Activated CD4-positive, alpha-beta T cell treated with anti-CD3 and anti-CD28 coated beads for 36 hours (primary cell): ENCODE measurements at regions not wholly inside any gene's neighbourhood (a gene's known extent, or its start where the extent isn't known, plus 50 kb on each side); places are given as distances from the start of the nearest gene placed in this dataset.
"Not testable (repeated sequence)": the region's sequence is repeated elsewhere in the genome, so short reads cannot be mapped to it uniquely, and the experiment has no call there.

Experiments used
- ATAC-seq: fragments of 200-7000 bp; cut with Tn5 transposase; one replicate; pipeline ENCODE4 v1.10.0; 2021; ENCODE audit warnings: mild to moderate bottlenecking, moderate library complexity
- CTCF ChIA-PET: fragments of 350-600 bp; sonication (Branson Sonifier 250); formaldehyde crosslinking; loops from one replicate; lab custom pipeline; 2021; ENCODE audit warnings: antibody characterized with exemption; lab: Charles Lee
- POLR2A ChIA-PET: fragments of 350-600 bp; sonication (Branson Sonifier 250); formaldehyde crosslinking; loops from one replicate; lab custom pipeline; 2021; ENCODE audit warnings: antibody characterized with exemption, inconsistent platforms; lab: Charles Lee
- DNase-seq: peaks from one replicate; pipeline ENCODE4 v3.0.0-alpha.2; 2020
- H3K27ac Mint-ChIP-seq: one replicate; pipeline ENCODE4 v1.8.0; 2021; ENCODE audit warnings: mixed read lengths
- H3K27me3 Mint-ChIP-seq: one replicate; pipeline ENCODE4 v1.8.0; 2021; ENCODE audit warnings: mixed read lengths
- H3K36me3 Mint-ChIP-seq: one replicate; pipeline ENCODE4 v1.8.0; 2021; ENCODE audit warnings: low read depth, mixed read lengths
- H3K4me1 Mint-ChIP-seq: one replicate; pipeline ENCODE4 v1.8.0; 2021; ENCODE audit warnings: mixed read lengths
- H3K4me3 Mint-ChIP-seq: one replicate; pipeline ENCODE4 v1.8.0; 2021; ENCODE audit warnings: mild to moderate bottlenecking, moderate library complexity, mixed read lengths
- H3K9me3 Mint-ChIP-seq: one replicate; pipeline ENCODE4 v1.8.0; 2021; ENCODE audit warnings: low read depth, mixed read lengths
- intact Hi-C, 2 experiments: fragments of 100-400 bp; cut with DNase I in 1 of 2; cut with micrococcal nuclease in 1 of 2; formaldehyde crosslinking; loops; one replicate each; pipeline versions ENCODE4 v1.14.2 to v1.15.1; 2022 to 2024; cut with DNase I, micrococcal nuclease

- no peaks in the 10 kb centered on the region for H3K9me3 Mint-ChIP-seq
- H3K27ac Mint-ChIP-seq: no peak overlapping the region
- ChIA-PET CTCF (no interaction called here), POLR2A (no interaction called here)
- intact Hi-C loops: no loop called here
- DNase-seq (no peak), ATAC-seq (no peak)
- H3K36me3 Mint-ChIP-seq: no peaks in the 10 kb centered on the region
- no peaks in the 10 kb centered on the region for H3K4me1 Mint-ChIP-seq
- H3K27me3 Mint-ChIP-seq: no peaks in the 10 kb centered on the region
- no peak overlapping the region for H3K4me3 Mint-ChIP-seq
These were observed 461.9 kb upstream of the PAPPA start for GRCh38 chr9:115691693-115692092.

GRCh38 chr9:115692868-115693267, 460.7 kb upstream of the PAPPA start:
- CTCF ChIA-PET, H3K36me3 Mint-ChIP-seq, H3K4me3 Mint-ChIP-seq, H3K27ac Mint-ChIP-seq, ATAC-seq, H3K27me3 Mint-ChIP-seq, H3K9me3 Mint-ChIP-seq, intact Hi-C loops, DNase-seq, POLR2A ChIA-PET, H3K4me1 Mint-ChIP-seq: not testable (repeated sequence)

- Mint-ChIP-seq H3K27me3 (no peaks in the 10 kb centered on the region), H3K9me3 (no peaks in the 10 kb centered on the region), H3K27ac (no peak overlapping the region), H3K36me3 (no peaks in the 10 kb centered on the region), H3K4me1 (no peaks in the 10 kb centered on the region), H3K4me3 (no peak overlapping the region)
- intact Hi-C loops: no loop called here
- ChIA-PET CTCF (no interaction called here), POLR2A (no interaction called here)
- DNase-seq: no peak
- no peak for ATAC-seq
These were observed 459.6 kb upstream of the PAPPA start for GRCh38 chr9:115694014-115694413.

GRCh38 chr9:115694991-115695390, 458.6 kb upstream of the PAPPA start:
- Mint-ChIP-seq H3K27me3 (no peaks in the 10 kb centered on the region), H3K4me1 (no peaks in the 10 kb centered on the region), H3K4me3 (no peak overlapping the region), H3K27ac (no peak overlapping the region), H3K9me3 (no peaks in the 10 kb centered on the region), H3K36me3 (no peaks in the 10 kb centered on the region)
- intact Hi-C loops: no loop called here
- ATAC-seq (no peak), DNase-seq (no peak)
- ChIA-PET CTCF (no interaction called here), POLR2A (no interaction called here)

GRCh38 chr9:115712981-115713380, 440.6 kb upstream of the PAPPA start:
- intact Hi-C loops: no loop called here
- Mint-ChIP-seq H3K36me3 (no peaks in the 10 kb centered on the region), H3K4me1 (no peaks in the 10 kb centered on the region), H3K27me3 (no peaks in the 10 kb centered on the region), H3K9me3 (peaks cover 1% of the 10 kb centered on the region), H3K4me3 (no peak overlapping the region), H3K27ac (no peak overlapping the region)
- POLR2A ChIA-PET: no interaction called here
- no peak for ATAC-seq
- CTCF ChIA-PET: no interaction called here
- no peak for DNase-seq

- Mint-ChIP-seq H3K9me3 (no peaks in the 10 kb centered on the region), H3K4me3 (no peak overlapping the region), H3K27me3 (no peaks in the 10 kb centered on the region), H3K4me1 (no peaks in the 10 kb centered on the region), H3K36me3 (no peaks in the 10 kb centered on the region), H3K27ac (no peak overlapping the region)
- ATAC-seq (no peak), DNase-seq (no peak)
- CTCF ChIA-PET: no interaction called here
- POLR2A ChIA-PET: no interaction called here
- intact Hi-C loops: no loop called here
These were observed 437.9 kb upstream of the PAPPA start for GRCh38 chr9:115715666-115716065.

- H3K36me3 Mint-ChIP-seq: no peaks in the 10 kb centered on the region
- intact Hi-C loops: no loop called here
- no peaks in the 10 kb centered on the region for H3K27me3 Mint-ChIP-seq
- ChIA-PET CTCF (no interaction called here), POLR2A (no interaction called here)
- no peaks in the 10 kb centered on the region for H3K9me3 Mint-ChIP-seq
- ATAC-seq: no peak
- no peak for DNase-seq
- no peak overlapping the region for H3K27ac Mint-ChIP-seq
- H3K4me3 Mint-ChIP-seq: no peak overlapping the region
- no peaks in the 10 kb centered on the region for H3K4me1 Mint-ChIP-seq
These were observed 436.3 kb upstream of the PAPPA start for GRCh38 chr9:115717298-115717697.

- intact Hi-C loops: no loop called here
- Mint-ChIP-seq H3K36me3 (no peaks in the 10 kb centered on the region), H3K9me3 (no peaks in the 10 kb centered on the region), H3K4me1 (no peaks in the 10 kb centered on the region), H3K27ac (no peak overlapping the region), H3K27me3 (no peaks in the 10 kb centered on the region), H3K4me3 (no peak overlapping the region)
- POLR2A ChIA-PET: no interaction called here
- DNase-seq (no peak), ATAC-seq (no peak)
- CTCF ChIA-PET: no interaction called here
These were observed 435.8 kb upstream of the PAPPA start for GRCh38 chr9:115717711-115718173.

- DNase-seq (no peak), ATAC-seq (no peak)
- ChIA-PET CTCF (interaction anchor here (0.7 kb wide), 1 partner anchor 212 kb away, joined by 3 read pairs; no protein-coding TSS in a partner anchor), POLR2A (no interaction called here)
- intact Hi-C loops: no loop called here
- no peaks in the 10 kb centered on the region for H3K36me3 Mint-ChIP-seq
- no peaks in the 10 kb centered on the region for H3K27me3 Mint-ChIP-seq
- H3K9me3 Mint-ChIP-seq: peaks cover 18% of the 10 kb centered on the region
- H3K4me1 Mint-ChIP-seq: no peaks in the 10 kb centered on the region
- no peak overlapping the region for H3K27ac Mint-ChIP-seq
- H3K4me3 Mint-ChIP-seq: no peak overlapping the region
These were observed 423.2 kb upstream of the PAPPA start for GRCh38 chr9:115730396-115730795.

- Mint-ChIP-seq H3K9me3 (peaks cover 18% of the 10 kb centered on the region), H3K4me1 (no peaks in the 10 kb centered on the region), H3K4me3 (no peak overlapping the region), H3K36me3 (no peaks in the 10 kb centered on the region), H3K27ac (no peak overlapping the region), H3K27me3 (no peaks in the 10 kb centered on the region)
- no peak for DNase-seq
- no peak for ATAC-seq
- ChIA-PET POLR2A (no interaction called here), CTCF (no interaction called here)
- intact Hi-C loops: no loop called here
These were observed 422.7 kb upstream of the PAPPA start for GRCh38 chr9:115730845-115731244.

GRCh38 chr9:115733318-115734110, 420.1 kb upstream of the PAPPA start:
- POLR2A ChIA-PET: no interaction called here
- ATAC-seq: no peak
- Mint-ChIP-seq H3K9me3 (peaks cover 4% of the 10 kb centered on the region), H3K27me3 (no peaks in the 10 kb centered on the region), H3K36me3 (no peaks in the 10 kb centered on the region), H3K4me1 (no peaks in the 10 kb centered on the region), H3K27ac (no peak overlapping the region), H3K4me3 (no peak overlapping the region)
- intact Hi-C loops: no loop called here
- no peak for DNase-seq
- CTCF ChIA-PET: no interaction called here

- no peaks in the 10 kb centered on the region for H3K27me3 Mint-ChIP-seq
- ChIA-PET CTCF (no interaction called here), POLR2A (no interaction called here)
- H3K36me3 Mint-ChIP-seq: no peaks in the 10 kb centered on the region
- H3K9me3 Mint-ChIP-seq: no peaks in the 10 kb centered on the region
- DNase-seq (no peak), ATAC-seq (no peak)
- intact Hi-C loops: no loop called here
- no peak overlapping the region for H3K4me3 Mint-ChIP-seq
- no peak overlapping the region for H3K27ac Mint-ChIP-seq
- H3K4me1 Mint-ChIP-seq: no peaks in the 10 kb centered on the region
These were observed 414.3 kb upstream of the PAPPA start for GRCh38 chr9:115739096-115739875.
